Astrocyte (in vitro differentiated cells and primary cell): ENCODE measurements at regions not wholly inside any gene's neighbourhood (a gene's known extent, or its start where the extent isn't known, plus 50 kb on each side); places are given as distances from the start of the nearest gene placed in this dataset.

Experiments used
- DNase-seq: peaks from one replicate; pipeline ENCODE4 v3.0.0-alpha.2; 2010; ENCODE audit warnings: low read depth
- FAIRE-seq: peaks from 2 replicates; lab custom pipeline; 2011; peaks lifted over from hg19 to GRCh38; lab: Jason Lieb, UNC
- H2AFZ ChIP-seq: 2 replicates; pipeline ENCODE4 v1.6.0; 2012; ENCODE audit warnings: low read depth, low read length, inconsistent platforms
- H3K27ac ChIP-seq: 2 replicates; pipeline ENCODE4 v1.5.1; 2011; ENCODE audit warnings: low read depth, low read length, inconsistent platforms
- H3K27me3 ChIP-seq: 2 replicates; pipeline ENCODE4 v1.6.0; 2011; ENCODE audit warnings: low read length, inconsistent platforms; ENCODE audit not compliant: insufficient read depth
- H3K36me3 ChIP-seq: 2 replicates; pipeline ENCODE4 v1.5.1; 2011; ENCODE audit warnings: low read length, inconsistent platforms; ENCODE audit not compliant: insufficient read depth
- H3K4me1 ChIP-seq: 2 replicates; pipeline ENCODE4 v1.5.1; 2011; ENCODE audit warnings: low read length, inconsistent platforms; ENCODE audit not compliant: insufficient read depth
- H3K4me2 ChIP-seq: 2 replicates; pipeline ENCODE4 v1.6.0; 2012; ENCODE audit warnings: low read length, inconsistent platforms
- H3K4me3 ChIP-seq: 2 replicates; pipeline ENCODE4 v1.5.1; 2011; ENCODE audit warnings: low read depth, mild to moderate bottlenecking, low read length, inconsistent platforms; ENCODE audit not compliant: insufficient read depth
- H3K79me2 ChIP-seq: 2 replicates; pipeline ENCODE4 v1.6.0; 2012; ENCODE audit warnings: mild to moderate bottlenecking, low read length, inconsistent platforms; ENCODE audit not compliant: insufficient read depth
- H3K9ac ChIP-seq: 2 replicates; pipeline ENCODE4 v1.6.0; 2012; ENCODE audit warnings: mild to moderate bottlenecking, low read length, inconsistent platforms
- H3K9me3 ChIP-seq: 2 replicates; pipeline ENCODE4 v1.5.1; 2012; ENCODE audit warnings: low read depth, mild to moderate bottlenecking, low read length, inconsistent platforms; ENCODE audit not compliant: insufficient read depth
- H4K20me1 ChIP-seq: 2 replicates; pipeline ENCODE4 v1.6.0; 2012; ENCODE audit warnings: low read length, inconsistent platforms; ENCODE audit not compliant: insufficient read depth
- H3K27ac Mint-ChIP-seq: one replicate; pipeline ENCODE4 v1.8.0; 2021; ENCODE audit warnings: mild to moderate bottlenecking, mixed read lengths; ENCODE audit not compliant: unreplicated experiment
- H3K27me3 Mint-ChIP-seq: one replicate; pipeline ENCODE4 v1.8.0; 2021; ENCODE audit warnings: low read depth, mixed read lengths; ENCODE audit not compliant: unreplicated experiment
- H3K36me3 Mint-ChIP-seq: one replicate; pipeline ENCODE4 v1.8.0; 2021; ENCODE audit warnings: low read depth, mixed read lengths; ENCODE audit not compliant: unreplicated experiment
- H3K4me1 Mint-ChIP-seq: one replicate; pipeline ENCODE4 v1.8.0; 2021; ENCODE audit warnings: low read depth, mixed read lengths; ENCODE audit not compliant: unreplicated experiment
- H3K4me3 Mint-ChIP-seq: one replicate; pipeline ENCODE4 v1.8.0; 2021; ENCODE audit warnings: mild to moderate bottlenecking, moderate library complexity, mixed read lengths; ENCODE audit not compliant: unreplicated experiment
- H3K9me3 Mint-ChIP-seq: one replicate; pipeline ENCODE4 v1.8.0; 2021; ENCODE audit warnings: mild to moderate bottlenecking, mixed read lengths; ENCODE audit not compliant: unreplicated experiment
- CTCF ChIP-seq: IDR thresholded peaks from 2 replicates; pipeline ENCODE4 v1.5.1; 2011; ENCODE audit warnings: low read depth, mild to moderate bottlenecking, inconsistent platforms, low read length, moderate library complexity; ENCODE audit not compliant: insufficient read depth
- EZH2 ChIP-seq: IDR thresholded peaks from 2 replicates; pipeline ENCODE4 v1.6.1; 2012; ENCODE audit warnings: mild to moderate bottlenecking, low read length, inconsistent platforms; ENCODE audit not compliant: insufficient read depth

- Mint-ChIP-seq H3K27ac (no peak overlapping the region), H3K4me1 (no peaks in the 10 kb centered on the region), H3K27me3 (peaks cover 2% of the 10 kb centered on the region), H3K9me3 (peaks cover 4% of the 10 kb centered on the region), H3K4me3 (no peak overlapping the region), H3K36me3 (peaks cover 2% of the 10 kb centered on the region)
- Histone ChIP-seq H3K4me2 (no peak overlapping the region), H2AFZ (no peak overlapping the region), H3K27me3 (no peaks in the 10 kb centered on the region), H3K4me3 (no peak overlapping the region), H3K36me3 (no peaks in the 10 kb centered on the region), H3K4me1 (no peaks in the 10 kb centered on the region), H3K9me3 (no peaks in the 10 kb centered on the region), H3K79me2 (no peaks in the 10 kb centered on the region), H4K20me1 (no peaks in the 10 kb centered on the region), H3K9ac (no peak overlapping the region), H3K27ac (no peak overlapping the region)
- FAIRE-seq (no peak), DNase-seq (no peak)
- TF ChIP-seq EZH2: no peak
- TF ChIP-seq CTCF: no peak
Measured at GRCh38 chr15:27635916-27636315, 463.2 kb downstream of the OCA2 start.

- no peak for TF ChIP-seq CTCF
- no peak for TF ChIP-seq EZH2
- Mint-ChIP-seq H3K36me3 (no peaks in the 10 kb centered on the region), H3K27me3 (no peaks in the 10 kb centered on the region), H3K9me3 (peaks cover 17% of the 10 kb centered on the region), H3K4me1 (no peaks in the 10 kb centered on the region), H3K4me3 (no peak overlapping the region), H3K27ac (no peak overlapping the region)
- H3K4me1 ChIP-seq: no peaks in the 10 kb centered on the region
- no peak overlapping the region for H3K27ac ChIP-seq
- H4K20me1 ChIP-seq: no peaks in the 10 kb centered on the region
- H3K4me3 ChIP-seq: no peak overlapping the region
- no peaks in the 10 kb centered on the region for H3K27me3 ChIP-seq
- H3K79me2 ChIP-seq: no peaks in the 10 kb centered on the region
- H3K4me2 ChIP-seq: no peak overlapping the region
- no peak for DNase-seq
- FAIRE-seq: no peak
- H3K9ac ChIP-seq: no peak overlapping the region
- H2AFZ ChIP-seq: no peak overlapping the region
- no peaks in the 10 kb centered on the region for H3K36me3 ChIP-seq
- H3K9me3 ChIP-seq: peaks cover 5% of the 10 kb centered on the region
Measured at GRCh38 chr15:27628486-27628885, 470.6 kb downstream of the OCA2 start.

GRCh38 chr15:27627623-27628022 lies 471.5 kb downstream of the OCA2 start:
- no peak for DNase-seq
- no peaks in the 10 kb centered on the region for H3K79me2 ChIP-seq
- Mint-ChIP-seq H3K4me3 (no peak overlapping the region), H3K4me1 (no peaks in the 10 kb centered on the region), H3K27me3 (no peaks in the 10 kb centered on the region), H3K36me3 (no peaks in the 10 kb centered on the region), H3K9me3 (peaks cover 17% of the 10 kb centered on the region), H3K27ac (no peak overlapping the region)
- no peak overlapping the region for H3K27ac ChIP-seq
- H2AFZ ChIP-seq: no peak overlapping the region
- H3K27me3 ChIP-seq: no peaks in the 10 kb centered on the region
- no peak overlapping the region for H3K4me2 ChIP-seq
- no peaks in the 10 kb centered on the region for H4K20me1 ChIP-seq
- TF ChIP-seq CTCF (no peak), EZH2 (no peak)
- no peak for FAIRE-seq
- H3K36me3 ChIP-seq: no peaks in the 10 kb centered on the region
- no peaks in the 10 kb centered on the region for H3K4me1 ChIP-seq
- no peak overlapping the region for H3K9ac ChIP-seq
- H3K9me3 ChIP-seq: peaks cover 5% of the 10 kb centered on the region
- H3K4me3 ChIP-seq: no peak overlapping the region
